HCT116 (cell line): ENCODE measurements at regions not wholly inside any gene's neighbourhood (a gene's known extent, or its start where the extent isn't known, plus 50 kb on each side); places are given as distances from the start of the nearest gene placed in this dataset.
"Not testable (repeated sequence)": the region's sequence is repeated elsewhere in the genome, so short reads cannot be mapped to it uniquely, and the experiment has no call there.

Experiments
- ATAC-seq: fragments of 200-7000 bp; cut with Tn5 transposase; 2 replicates; pipeline ENCODE4 v1.9.1; 2020; ENCODE audit warnings: mild to moderate bottlenecking, moderate library complexity
- BruUV-seq: library from RNA; stranded (reverse); fragments of 400-500 nt; replicated peaks from 2 replicates; lab custom pipeline; 2021; lab: Mats Ljungman, UMichigan
- CTCF ChIA-PET: fragments of 300-600 bp; sonication (Branson Sonifier 250); formaldehyde crosslinking; loops from one replicate; lab custom pipeline; 2021; ENCODE audit warnings: antibody characterized with exemption; lab: Charles Lee
- POLR2A ChIA-PET: fragments of 300-600, 350-600 bp; sonication (Branson Sonifier 250); formaldehyde crosslinking; loops from one replicate; lab custom pipeline; 2021; ENCODE audit warnings: antibody characterized with exemption; lab: Charles Lee
- RAD21 ChIA-PET, 2 experiments: fragments of 300-600 bp; sonication (Branson Sonifier 250); formaldehyde crosslinking; loops; one replicate each; lab custom pipeline; 2023; ENCODE audit warnings: low total read pairs in 2 of 2; ENCODE audit not compliant: uncharacterized antibody in 2 of 2, unreplicated experiment in 2 of 2, low non-redundant PET in 1 of 2; lab: Charles Lee
- DNase-seq: peaks from one replicate; pipeline ENCODE4 v3.0.0-alpha.2; 2010; ENCODE audit warnings: low read depth, low spot score
- H2AFZ ChIP-seq: fragments of 200-600 bp; shearing (Covaris generic), sonication (generic); 2 replicates; pipeline ENCODE4 v1.6.1; 2017; ENCODE audit warnings: low read depth, mixed run types, mixed read lengths, antibody characterized with exemption, low read length; ENCODE audit not compliant: poor library complexity, severe bottlenecking
- H3K27ac ChIP-seq: 2 replicates; pipeline ENCODE4 v1.5.1; 2012; ENCODE audit warnings: low read depth, low read length
- H3K27me3 ChIP-seq: fragments of 200-600 bp; sonication (generic); 2 replicates; pipeline ENCODE4 v1.6.1; 2016; ENCODE audit warnings: mixed run types, low read length, mixed read lengths; ENCODE audit not compliant: insufficient read depth
- H3K36me3 ChIP-seq, 2 experiments: fragments of 200-500 bp in 1 of 2; fragments of 200-600 bp in 1 of 2; sonication (Bioruptor generic) in 1 of 2; sonication (generic) in 1 of 2; 2 replicates each; pipeline versions ENCODE4 v1.5.1 to v1.6.1; 2014 to 2016; ENCODE audit warnings: low read length in 2 of 2, inconsistent platforms in 1 of 2, mixed read lengths in 1 of 2, mixed run types in 1 of 2; ENCODE audit not compliant: insufficient read depth in 2 of 2, control insufficient read depth in 1 of 2
- H3K4me1 ChIP-seq, 2 experiments: fragments of 200-600 bp in 1 of 2; sonication (generic) in 1 of 2; 2 replicates each; pipeline versions ENCODE4 v1.5.1 to v1.6.1; 2012 to 2017; ENCODE audit warnings: low read length in 2 of 2, inconsistent platforms in 1 of 2, mild to moderate bottlenecking in 1 of 2, mixed read lengths in 1 of 2, mixed run types in 1 of 2, moderate library complexity in 1 of 2; ENCODE audit not compliant: insufficient read depth in 2 of 2, control insufficient read depth in 1 of 2
- H3K4me2 ChIP-seq: fragments of 200-600 bp; sonication (generic); 2 replicates; pipeline ENCODE4 v1.6.1; 2017; ENCODE audit warnings: mixed run types, low read length, mixed read lengths
- H3K4me3 ChIP-seq, 2 experiments: fragments of 200-600 bp in 1 of 2; sonication (generic) in 1 of 2; replicated peaks in 1 of 2; 2 replicates each; pipeline ENCODE4 v1.5.1; 2011 to 2016; ENCODE audit warnings: low read length in 2 of 2, control low read depth in 1 of 2, low read depth in 1 of 2, mild to moderate bottlenecking in 1 of 2, mixed read lengths in 1 of 2, mixed run types in 1 of 2
- H3K79me2 ChIP-seq: fragments of 200-600 bp; sonication (generic); 2 replicates; pipeline ENCODE4 v1.6.1; 2017; ENCODE audit warnings: mild to moderate bottlenecking, mixed run types, low read length, moderate library complexity, mixed read lengths; ENCODE audit not compliant: insufficient read depth
- H3K9ac ChIP-seq: fragments of 200-600 bp; sonication (generic); 2 replicates; pipeline ENCODE4 v1.6.1; 2016; ENCODE audit warnings: low read length, mixed read lengths
- H3K9me2 ChIP-seq: fragments of 200-600 bp; sonication (generic), shearing (Covaris generic); 2 replicates; pipeline ENCODE4 v1.6.1; 2017; ENCODE audit warnings: mixed run types, mild to moderate bottlenecking, moderate library complexity; ENCODE audit not compliant: insufficient read depth
- H3K9me3 ChIP-seq, 2 experiments: fragments of 200-500 bp in 1 of 2; fragments of 200-600 bp in 1 of 2; sonication (Bioruptor generic) in 1 of 2; sonication (generic) in 1 of 2; 2 replicates each; pipeline ENCODE4 v1.6.1; 2014 to 2017; ENCODE audit warnings: low read length in 2 of 2, mixed read lengths in 2 of 2, inconsistent platforms in 1 of 2, low read depth in 1 of 2, mild to moderate bottlenecking in 1 of 2, mixed run types in 1 of 2, moderate library complexity in 1 of 2; ENCODE audit not compliant: control insufficient read depth in 1 of 2, insufficient read depth in 1 of 2
- H4K20me1 ChIP-seq: fragments of 200-600 bp; sonication (generic), shearing (Covaris generic); 2 replicates; pipeline ENCODE4 v1.6.1; 2017; ENCODE audit warnings: mixed run types, mild to moderate bottlenecking, moderate library complexity; ENCODE audit not compliant: insufficient read depth
- ATF3 ChIP-seq: IDR thresholded peaks from 2 replicates; pipeline ENCODE4 v1.6.1; 2012
- CBX3 ChIP-seq: IDR thresholded peaks from 2 replicates; pipeline ENCODE4 v1.6.1; 2012; ENCODE audit warnings: low read depth
- CTCF ChIP-seq, 3 experiments: fragments of 200-600 bp in 1 of 3; sonication (generic) in 1 of 3; IDR thresholded peaks in 2 of 3; conservative IDR thresholded peaks in 1 of 3; 2 replicates each; pipeline ENCODE4 v1.5.1; 2012 to 2017; ENCODE audit warnings: low read depth in 2 of 3, low read length in 2 of 3, antibody characterized with exemption in 1 of 3, borderline replicate concordance in 1 of 3, control low read depth in 1 of 3, mild to moderate bottlenecking in 1 of 3, mixed read lengths in 1 of 3, mixed run types in 1 of 3, moderate library complexity in 1 of 3; ENCODE audit not compliant: insufficient read depth in 1 of 3
- EGR1 ChIP-seq: IDR thresholded peaks from 2 replicates; pipeline ENCODE4 v1.6.1; 2012; ENCODE audit warnings: low read depth
- RAD21 ChIP-seq: IDR thresholded peaks from 2 replicates; pipeline ENCODE4 v1.6.1; 2012; ENCODE audit warnings: low read depth, mild to moderate bottlenecking
- SIN3A ChIP-seq: IDR thresholded peaks from 2 replicates; pipeline ENCODE4 v1.6.1; 2012; ENCODE audit warnings: low read depth
- SP1 ChIP-seq: IDR thresholded peaks from 2 replicates; pipeline ENCODE4 v1.6.1; 2012; ENCODE audit warnings: low read depth
- TCF7L2 ChIP-seq: IDR thresholded peaks from 2 replicates; pipeline ENCODE4 v1.7.0; 2011; ENCODE audit warnings: borderline replicate concordance, inconsistent platforms; ENCODE audit not compliant: insufficient read depth, insufficient read length; ENCODE audit errors: extremely low read depth
- ZBTB33 ChIP-seq: IDR thresholded peaks from 2 replicates; pipeline ENCODE4 v1.6.1; 2011; ENCODE audit warnings: mild to moderate bottlenecking, low read length, moderate library complexity; ENCODE audit not compliant: insufficient replicate concordance; ENCODE audit errors: extremely low read depth
- intact Hi-C: fragments of 100-400 bp; cut with micrococcal nuclease; formaldehyde crosslinking; loops from 2 replicates; pipeline ENCODE4 v1.10.0; 2022

- H3K9ac ChIP-seq, H4K20me1 ChIP-seq, H3K27me3 ChIP-seq, ATAC-seq, H3K9me3 ChIP-seq, H3K4me2 ChIP-seq, RAD21 ChIA-PET, BruUV-seq, intact Hi-C loops, H3K4me1 ChIP-seq, H3K9me2 ChIP-seq, H3K4me3 ChIP-seq, H3K79me2 ChIP-seq, H2AFZ ChIP-seq, POLR2A ChIA-PET, DNase-seq, H3K36me3 ChIP-seq, CTCF ChIA-PET, H3K27ac ChIP-seq: not testable (repeated sequence)
These were observed 510.5 kb downstream of the KLHL13 start for GRCh38 chrX:117606101-117606500.

GRCh38 chrX:117570160-117570559 lies 546.5 kb downstream of the KLHL13 start:
- no peak for DNase-seq
- RAD21 ChIA-PET, result no interaction called here

More at GRCh38 chrX:117570160-117570559, 546.5 kb downstream of the KLHL13 start:
- H3K4me1 ChIP-seq, result no peaks in the 10 kb centered on the region
- no peak overlapping the region for H3K9ac ChIP-seq
- H3K9me2 ChIP-seq, result no peaks in the 10 kb centered on the region
- ChIA-PET CTCF (no interaction called here), POLR2A (no interaction called here)
- H3K4me3 ChIP-seq, result no peak overlapping the region
- no peaks in the 10 kb centered on the region for H3K36me3 ChIP-seq
- no TSS peak for BruUV-seq
- no peaks in the 10 kb centered on the region for H4K20me1 ChIP-seq
- no peak for TF ChIP-seq CTCF (IDR thresholded peaks at IDR 0.05 in 2 of 3, conservative IDR thresholded peaks at IDR 0.05 in 1 of 3; ENCODE audit: borderline replicate concordance in 1 of 3, insufficient read depth in 1 of 3, low read depth in 2 of 3, low read length in 2 of 3)
- no peak for TF ChIP-seq ATF3
- no peak for TF ChIP-seq TCF7L2
- TF ChIP-seq SP1, result no peak
- TF ChIP-seq ZBTB33, result no peak
- no peak for TF ChIP-seq EGR1
- no peak for TF ChIP-seq CBX3
- no peak for TF ChIP-seq SIN3A
- TF ChIP-seq RAD21, result no peak
- H3K79me2 ChIP-seq, result no peaks in the 10 kb centered on the region
- no peak overlapping the region for H2AFZ ChIP-seq
- no peak for ATAC-seq
- no peak overlapping the region for H3K4me2 ChIP-seq
- intact Hi-C loops, result no loop called here
- no peaks in the 10 kb centered on the region for H3K9me3 ChIP-seq
- H3K27me3 ChIP-seq, result no peaks in the 10 kb centered on the region
- no peak overlapping the region for H3K27ac ChIP-seq
